ENCODE measurements at regions not wholly inside any gene's neighbourhood (a gene's known extent, or its start where the extent isn't known, plus 50 kb on each side); places are given as distances from the start of the nearest gene placed in this dataset.

DNA sequence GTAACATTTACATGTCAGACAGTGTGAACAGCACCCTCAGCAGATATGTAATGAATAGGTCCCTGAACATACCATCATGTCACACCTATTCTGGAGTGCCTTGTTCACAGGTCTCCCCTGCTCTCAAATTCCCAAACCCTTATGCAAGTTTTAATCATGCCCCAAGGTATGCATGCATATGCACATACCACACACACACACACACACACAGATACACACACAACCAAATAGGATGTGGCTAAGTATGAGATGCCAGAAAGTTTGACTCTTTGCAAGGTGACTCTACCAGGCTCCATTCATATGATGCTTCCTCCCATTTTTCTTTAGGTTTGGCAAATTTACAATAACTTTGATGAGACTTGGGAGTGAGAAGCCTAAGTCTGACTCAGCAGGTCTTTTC lies 243.8 kb upstream of the IRAK1BP1 start:
- no peak overlapping the region for H3K9ac ChIP-seq (ENCODE audit: low read length)
- no peaks in the 10 kb centered on the region for H3K79me2 ChIP-seq (ENCODE audit: low read length)
- H4K20me1 ChIP-seq (ENCODE audit: insufficient read depth, low read length) = no peaks in the 10 kb centered on the region
- TF ChIP-seq, protein P1, sequence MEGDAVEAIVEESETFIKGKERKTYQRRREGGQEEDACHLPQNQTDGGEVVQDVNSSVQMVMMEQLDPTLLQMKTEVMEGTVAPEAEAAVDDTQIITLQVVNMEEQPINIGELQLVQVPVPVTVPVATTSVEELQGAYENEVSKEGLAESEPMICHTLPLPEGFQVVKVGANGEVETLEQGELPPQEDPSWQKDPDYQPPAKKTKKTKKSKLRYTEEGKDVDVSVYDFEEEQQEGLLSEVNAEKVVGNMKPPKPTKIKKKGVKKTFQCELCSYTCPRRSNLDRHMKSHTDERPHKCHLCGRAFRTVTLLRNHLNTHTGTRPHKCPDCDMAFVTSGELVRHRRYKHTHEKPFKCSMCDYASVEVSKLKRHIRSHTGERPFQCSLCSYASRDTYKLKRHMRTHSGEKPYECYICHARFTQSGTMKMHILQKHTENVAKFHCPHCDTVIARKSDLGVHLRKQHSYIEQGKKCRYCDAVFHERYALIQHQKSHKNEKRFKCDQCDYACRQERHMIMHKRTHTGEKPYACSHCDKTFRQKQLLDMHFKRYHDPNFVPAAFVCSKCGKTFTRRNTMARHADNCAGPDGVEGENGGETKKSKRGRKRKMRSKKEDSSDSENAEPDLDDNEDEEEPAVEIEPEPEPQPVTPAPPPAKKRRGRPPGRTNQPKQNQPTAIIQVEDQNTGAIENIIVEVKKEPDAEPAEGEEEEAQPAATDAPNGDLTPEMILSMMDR (IDR thresholded peaks at IDR 0.05; ENCODE audit: low read depth, low read length) = no peak
- no peak for TF ChIP-seq EZH2phosphoT487 (IDR thresholded peaks at IDR 0.05; ENCODE audit: low read depth)
- no peaks in the 10 kb centered on the region for H3K9me3 ChIP-seq (ENCODE audit: insufficient read depth, low read length)
- H3K4me2 ChIP-seq (ENCODE audit: low read length) = no peak overlapping the region
- H3K36me3 ChIP-seq (replicated peaks; ENCODE audit: low read depth, low read length) = no peaks in the 10 kb centered on the region
- no peaks in the 10 kb centered on the region for H3K4me1 ChIP-seq (ENCODE audit: low read length)
- no peak overlapping the region for H3K4me3 ChIP-seq (ENCODE audit: low read length)
- H2AFZ ChIP-seq (ENCODE audit: low read depth, low read length) = no peak overlapping the region
- no peaks in the 10 kb centered on the region for H3K27me3 ChIP-seq (ENCODE audit: low read depth, low read length)
- H3K27ac ChIP-seq (ENCODE audit: low read length) = no peak overlapping the region

GRCh38 chr6:78629154-78629721 lies 238.1 kb upstream of the IRAK1BP1 start:
- TF ChIP-seq, protein P1 (IDR thresholded peaks at IDR 0.05; ENCODE audit: low read depth, low read length) = no peak
- no peak for TF ChIP-seq EZH2phosphoT487 (IDR thresholded peaks at IDR 0.05; ENCODE audit: low read depth)
- Histone ChIP-seq H3K27me3 (ENCODE audit: low read depth, low read length) (no peaks in the 10 kb centered on the region), H3K27ac (ENCODE audit: low read length) (no peak overlapping the region), H3K79me2 (ENCODE audit: low read length) (no peaks in the 10 kb centered on the region), H3K9me3 (ENCODE audit: insufficient read depth, low read length) (no peaks in the 10 kb centered on the region), H3K9ac (ENCODE audit: low read length) (no peak overlapping the region), H2AFZ (ENCODE audit: low read depth, low read length) (no peak overlapping the region), H3K36me3 (replicated peaks; ENCODE audit: low read depth, low read length) (no peaks in the 10 kb centered on the region), H3K4me2 (ENCODE audit: low read length) (no peak overlapping the region), H3K4me3 (ENCODE audit: low read length) (no peak overlapping the region), H4K20me1 (ENCODE audit: insufficient read depth, low read length) (no peaks in the 10 kb centered on the region), H3K4me1 (ENCODE audit: low read length) (no peaks in the 10 kb centered on the region)

- H3K27me3 ChIP-seq (ENCODE audit: low read depth, low read length) = no peaks in the 10 kb centered on the region
- H3K4me3 ChIP-seq (ENCODE audit: low read length) = no peak overlapping the region
- H3K9me3 ChIP-seq (ENCODE audit: insufficient read depth, low read length) = no peaks in the 10 kb centered on the region
- no peak overlapping the region for H3K4me2 ChIP-seq (ENCODE audit: low read length)
- no peaks in the 10 kb centered on the region for H3K79me2 ChIP-seq (ENCODE audit: low read length)
- H4K20me1 ChIP-seq (ENCODE audit: insufficient read depth, low read length) = no peaks in the 10 kb centered on the region
- H2AFZ ChIP-seq (ENCODE audit: low read depth, low read length) = no peak overlapping the region
- no peaks in the 10 kb centered on the region for H3K36me3 ChIP-seq (replicated peaks; ENCODE audit: low read depth, low read length)
- H3K4me1 ChIP-seq (ENCODE audit: low read length) = no peaks in the 10 kb centered on the region
- TF ChIP-seq, protein P1 (IDR thresholded peaks at IDR 0.05; ENCODE audit: low read depth, low read length) = no peak
- H3K27ac ChIP-seq (ENCODE audit: low read length) = no peak overlapping the region
- H3K9ac ChIP-seq (ENCODE audit: low read length) = no peak overlapping the region
These were observed 237.5 kb upstream of the IRAK1BP1 start for GRCh38 chr6:78629836-78630235.

GRCh38 chr6:78631976-78632375 lies 235.4 kb upstream of the IRAK1BP1 start:
- H3K27ac ChIP-seq (ENCODE audit: low read length) = no peak overlapping the region
- no peaks in the 10 kb centered on the region for H3K9me3 ChIP-seq (ENCODE audit: insufficient read depth, low read length)
- H3K4me1 ChIP-seq (ENCODE audit: low read length) = no peaks in the 10 kb centered on the region
- no peak overlapping the region for H3K4me2 ChIP-seq (ENCODE audit: low read length)
- TF ChIP-seq, protein P1 (IDR thresholded peaks at IDR 0.05; ENCODE audit: low read depth, low read length) = no peak
- no peak for TF ChIP-seq EZH2phosphoT487 (IDR thresholded peaks at IDR 0.05; ENCODE audit: low read depth)
- no peaks in the 10 kb centered on the region for H3K27me3 ChIP-seq (ENCODE audit: low read depth, low read length)
- no peak overlapping the region for H3K9ac ChIP-seq (ENCODE audit: low read length)
- no peak overlapping the region for H3K4me3 ChIP-seq (ENCODE audit: low read length)
- H3K79me2 ChIP-seq (ENCODE audit: low read length) = no peaks in the 10 kb centered on the region
- H2AFZ ChIP-seq (ENCODE audit: low read depth, low read length) = no peak overlapping the region
- no peaks in the 10 kb centered on the region for H4K20me1 ChIP-seq (ENCODE audit: insufficient read depth, low read length)
- H3K36me3 ChIP-seq (replicated peaks; ENCODE audit: low read depth, low read length) = no peaks in the 10 kb centered on the region
